Breast epithelium (tissue), 4 donors: ENCODE measurements at regions not wholly inside any gene's neighbourhood (a gene's known extent, or its start where the extent isn't known, plus 50 kb on each side); places are given as distances from the start of the nearest gene placed in this dataset.

ENCODE experiments used
- DNase-seq, 2 donors: peaks; one replicate each; pipeline ENCODE4 v3.0.0-alpha.2; 2019; ENCODE audit warnings: low spot score in 2 of 2
- H3K27ac ChIP-seq, 2 donors: fragments of 200-600 bp; sonication (generic) in 1 of 2; one replicate each; pipeline ENCODE4 v1.5.1; 2016 to 2019; ENCODE audit warnings: mild to moderate bottlenecking in 1 of 2
- H3K27me3 ChIP-seq, 2 donors: fragments of 200-600 bp; sonication (generic) in 1 of 2; one replicate each; pipeline versions ENCODE4 v1.5.1 to v1.6.0; 2017 to 2019; ENCODE audit warnings: control low read depth in 1 of 2, mild to moderate bottlenecking in 1 of 2
- H3K36me3 ChIP-seq: fragments of 200-600 bp; one replicate; pipeline ENCODE4 v1.5.1; 2019
- H3K4me1 ChIP-seq, 2 donors: fragments of 200-600 bp; sonication (generic); one replicate each; pipeline ENCODE4 v1.5.1; 2016 to 2019; ENCODE audit warnings: control low read depth in 1 of 2
- H3K4me3 ChIP-seq, 3 donors: fragments of 200-600 bp; sonication (generic); 1 replicate in 2 of 3; 2 replicates in 1 of 3; pipeline ENCODE4 v1.5.1; 2016 to 2019; ENCODE audit warnings: mild to moderate bottlenecking in 3 of 3, moderate library complexity in 2 of 3
- H3K9me3 ChIP-seq, 2 donors: fragments of 200-600 bp; sonication (generic) in 1 of 2; one replicate each; pipeline ENCODE4 v1.5.1; 2016 to 2019; ENCODE audit warnings: control low read depth in 1 of 2
- POLR2A ChIP-seq: fragments of 450-650 bp; IDR thresholded peaks from one replicate; pipeline ENCODE4 v1.6.1; 2016; ENCODE audit warnings: antibody characterized with exemption, mild to moderate bottlenecking, moderate library complexity
- POLR2AphosphoS5 ChIP-seq, 3 donors: sonication (generic); formaldehyde crosslinking; IDR thresholded peaks; one replicate each; pipeline ENCODE4 v1.6.1; 2017; ENCODE audit warnings: antibody characterized with exemption in 3 of 3
- intact Hi-C: fragments of 100-400 bp; cut with DNase I; formaldehyde crosslinking; loops from one replicate; pipeline ENCODE4 v1.15.1; 2023; ENCODE audit warnings: low total_unique reads
- TF ChIP-seq, protein P1 (sequence below), 3 donors: fragments of 450-650 bp; IDR thresholded peaks; one replicate each; pipeline ENCODE4 v1.5.1; 2016 to 2017; ENCODE audit warnings: antibody characterized with exemption in 3 of 3, mild to moderate bottlenecking in 3 of 3, moderate library complexity in 3 of 3

DNA sequence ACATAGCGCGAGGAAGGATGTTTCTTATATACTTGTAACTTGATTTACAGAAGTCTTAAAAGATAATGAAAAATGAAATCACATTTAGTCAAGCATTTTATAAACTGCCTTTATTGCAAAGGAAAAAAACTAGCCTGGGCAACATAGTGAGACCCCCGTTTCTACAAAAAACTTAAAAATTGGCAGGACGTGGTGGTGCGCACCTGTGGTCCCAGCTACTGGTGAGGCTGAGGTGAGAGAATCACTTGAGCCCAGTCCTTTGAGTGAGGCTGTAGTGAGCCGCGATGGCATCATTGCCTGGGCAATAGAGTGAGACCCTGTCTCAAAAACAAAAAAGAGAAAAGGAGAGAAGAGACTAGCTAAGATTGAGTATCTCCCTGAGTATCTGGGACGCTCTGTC lies 145.2 kb upstream of the CIBAR2 start:
- Histone ChIP-seq H3K4me1 (no peaks in the 10 kb centered on the region), H3K4me3 (no peak overlapping the region), H3K27ac (no peak overlapping the region), H3K27me3 (no peaks in the 10 kb centered on the region), H3K36me3 (no peaks in the 10 kb centered on the region), H3K9me3 (no peaks in the 10 kb centered on the region)
- DNase-seq, result no peak
- intact Hi-C loops, result no loop called here
- TF ChIP-seq, protein P1, sequence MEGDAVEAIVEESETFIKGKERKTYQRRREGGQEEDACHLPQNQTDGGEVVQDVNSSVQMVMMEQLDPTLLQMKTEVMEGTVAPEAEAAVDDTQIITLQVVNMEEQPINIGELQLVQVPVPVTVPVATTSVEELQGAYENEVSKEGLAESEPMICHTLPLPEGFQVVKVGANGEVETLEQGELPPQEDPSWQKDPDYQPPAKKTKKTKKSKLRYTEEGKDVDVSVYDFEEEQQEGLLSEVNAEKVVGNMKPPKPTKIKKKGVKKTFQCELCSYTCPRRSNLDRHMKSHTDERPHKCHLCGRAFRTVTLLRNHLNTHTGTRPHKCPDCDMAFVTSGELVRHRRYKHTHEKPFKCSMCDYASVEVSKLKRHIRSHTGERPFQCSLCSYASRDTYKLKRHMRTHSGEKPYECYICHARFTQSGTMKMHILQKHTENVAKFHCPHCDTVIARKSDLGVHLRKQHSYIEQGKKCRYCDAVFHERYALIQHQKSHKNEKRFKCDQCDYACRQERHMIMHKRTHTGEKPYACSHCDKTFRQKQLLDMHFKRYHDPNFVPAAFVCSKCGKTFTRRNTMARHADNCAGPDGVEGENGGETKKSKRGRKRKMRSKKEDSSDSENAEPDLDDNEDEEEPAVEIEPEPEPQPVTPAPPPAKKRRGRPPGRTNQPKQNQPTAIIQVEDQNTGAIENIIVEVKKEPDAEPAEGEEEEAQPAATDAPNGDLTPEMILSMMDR (IDR thresholded peaks at IDR 0.05), result no peak
- TF ChIP-seq POLR2A (no peak), POLR2AphosphoS5 (IDR thresholded peaks at IDR 0.05) (no peak)

DNA sequence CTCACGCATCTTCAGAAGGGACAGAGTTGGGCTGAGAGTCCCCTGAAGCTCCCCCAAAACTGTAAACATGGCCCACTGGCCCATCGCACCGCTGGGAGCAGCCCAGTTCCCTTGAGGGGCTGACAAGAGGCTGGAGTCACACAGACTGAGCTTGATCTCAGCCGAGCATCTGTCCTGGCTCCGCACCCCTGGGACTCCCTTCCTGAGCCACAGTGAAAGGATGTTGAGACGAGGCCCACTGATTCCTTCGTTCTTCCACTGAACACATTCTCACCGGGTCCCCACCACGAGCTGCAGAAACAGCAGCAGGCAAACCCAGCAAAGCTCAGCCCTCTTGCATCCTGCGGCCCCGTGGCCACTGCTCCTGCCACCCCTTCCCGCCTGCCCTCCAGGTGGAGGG lies 145.9 kb upstream of the CIBAR2 start:
- no peaks in the 10 kb centered on the region for H3K9me3 ChIP-seq
- no peak overlapping the region for H3K27ac ChIP-seq
- intact Hi-C loops, result no loop called here
- DNase-seq, result no peak
- no peak overlapping the region for H3K4me3 ChIP-seq
- H3K36me3 ChIP-seq, result no peaks in the 10 kb centered on the region
- H3K27me3 ChIP-seq, result no peaks in the 10 kb centered on the region
- TF ChIP-seq POLR2AphosphoS5 (IDR thresholded peaks at IDR 0.05) (no peak), POLR2A (no peak)
- TF ChIP-seq, protein P1 (IDR thresholded peaks at IDR 0.05), result no peak
- no peaks in the 10 kb centered on the region for H3K4me1 ChIP-seq

DNA sequence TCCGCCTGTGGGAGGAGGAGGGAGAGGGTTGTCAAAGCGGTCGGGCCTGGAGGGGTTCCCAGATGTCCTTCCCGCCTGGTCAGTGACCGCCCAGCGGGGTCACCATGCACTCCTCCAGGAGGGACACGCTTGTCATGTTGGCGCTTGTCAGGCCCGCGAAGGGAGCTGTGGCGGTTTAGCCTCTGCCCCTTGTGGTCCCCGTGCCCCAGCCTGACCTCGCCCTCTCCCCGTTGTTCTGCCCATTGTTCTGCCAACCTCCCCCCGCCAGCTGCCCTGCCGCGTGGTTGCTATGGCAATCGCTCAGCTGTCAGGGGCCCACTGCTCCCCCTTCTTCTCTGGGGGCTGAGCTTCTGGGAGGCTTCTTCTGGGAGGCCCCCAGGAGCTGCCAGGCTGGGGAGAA lies 146.4 kb upstream of the CIBAR2 start:
- intact Hi-C loops, result no loop called here

DNA sequence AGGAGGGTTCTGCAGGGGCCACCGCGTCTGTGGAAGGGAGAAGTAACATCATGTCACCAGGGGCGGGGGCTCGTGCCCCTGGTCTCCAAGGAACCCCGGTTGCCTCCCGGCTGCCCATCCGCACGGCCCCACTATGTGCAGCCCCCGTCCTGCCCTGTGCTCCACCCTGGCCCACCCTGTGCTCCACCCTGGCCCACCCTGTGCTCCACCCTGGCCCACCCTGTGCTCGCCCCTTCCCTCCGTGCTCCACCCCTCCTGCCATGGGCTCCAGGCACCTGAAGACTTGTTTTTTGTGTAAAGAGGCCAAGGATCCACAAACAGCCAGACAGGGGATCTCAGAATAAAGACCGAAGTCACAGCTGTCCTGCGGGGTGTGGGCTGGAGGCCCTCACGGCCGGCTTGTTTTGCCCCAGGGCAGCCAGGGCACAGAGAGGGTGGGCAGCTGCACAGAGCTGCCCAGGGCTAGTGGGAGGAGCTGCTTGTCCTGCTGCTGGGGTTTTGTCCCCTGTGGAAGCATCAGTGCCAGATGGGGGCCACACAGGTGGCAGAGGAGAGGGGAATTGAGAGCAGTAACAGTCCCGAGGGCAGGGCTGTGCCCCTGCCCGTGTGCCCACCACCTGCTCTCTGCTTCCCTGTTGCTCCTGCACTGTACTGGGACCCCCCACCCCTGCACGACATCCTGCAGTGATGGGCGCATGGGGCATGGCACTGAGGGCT lies 147.0 kb upstream of the CIBAR2 start:
- no peak for DNase-seq
- TF ChIP-seq POLR2AphosphoS5 (IDR thresholded peaks at IDR 0.05), result no peak
- TF ChIP-seq POLR2A, result no peak
- TF ChIP-seq, protein P1 (IDR thresholded peaks at IDR 0.05), result no peak
- no peaks in the 10 kb centered on the region for H3K27me3 ChIP-seq
- intact Hi-C loops, result no loop called here
- H3K36me3 ChIP-seq, result no peaks in the 10 kb centered on the region
- no peak overlapping the region for H3K4me3 ChIP-seq
- H3K9me3 ChIP-seq, result no peaks in the 10 kb centered on the region
- no peaks in the 10 kb centered on the region for H3K4me1 ChIP-seq
- H3K27ac ChIP-seq, result no peak overlapping the region

More for the DNA sequence above, 146.4 kb upstream of the CIBAR2 start:
- Histone ChIP-seq H3K36me3 (no peaks in the 10 kb centered on the region), H3K27me3 (no peaks in the 10 kb centered on the region), H3K9me3 (no peaks in the 10 kb centered on the region), H3K4me3 (no peak overlapping the region), H3K27ac (no peak overlapping the region), H3K4me1 (no peaks in the 10 kb centered on the region)
- TF ChIP-seq POLR2A, result no peak
- TF ChIP-seq, protein P1 (IDR thresholded peaks at IDR 0.05), result no peak
- no peak for TF ChIP-seq POLR2AphosphoS5 (IDR thresholded peaks at IDR 0.05)
- no peak for DNase-seq

DNA sequence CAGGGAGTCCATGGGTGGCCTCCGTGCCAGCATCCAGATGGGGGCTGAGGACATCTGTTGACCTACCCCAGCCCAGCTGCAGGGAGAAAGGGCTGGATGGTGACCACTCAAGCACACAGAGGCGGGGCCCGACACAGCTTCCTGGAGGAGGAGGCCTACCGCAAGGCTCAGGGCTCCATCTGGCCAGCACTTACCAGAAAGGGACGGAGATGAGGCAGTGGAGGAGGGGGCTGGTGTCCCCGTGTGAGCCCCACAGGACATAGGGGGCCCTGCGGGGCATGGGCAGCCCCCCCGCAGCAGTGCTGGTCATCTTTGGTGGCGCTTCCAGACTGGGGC lies 147.5 kb upstream of the CIBAR2 start:
- TF ChIP-seq, protein P1 (IDR thresholded peaks at IDR 0.05), result no peak
- TF ChIP-seq POLR2A, result no peak
- no peak for TF ChIP-seq POLR2AphosphoS5 (IDR thresholded peaks at IDR 0.05)
- H3K27me3 ChIP-seq, result no peaks in the 10 kb centered on the region
- H3K4me1 ChIP-seq, result no peaks in the 10 kb centered on the region
- DNase-seq, result no peak
- no peak overlapping the region for H3K4me3 ChIP-seq
- no peaks in the 10 kb centered on the region for H3K36me3 ChIP-seq
- no peaks in the 10 kb centered on the region for H3K9me3 ChIP-seq
- intact Hi-C loops, result no loop called here
- H3K27ac ChIP-seq, result no peak overlapping the region
